ENCODE measurements at regions not wholly inside any gene's neighbourhood (a gene's known extent, or its start where the extent isn't known, plus 50 kb on each side); places are given as distances from the start of the nearest gene placed in this dataset.

GRCh38 chr17:70919241-70919640 lies 749.9 kb downstream of the KCNJ2 start:
- Mint-ChIP-seq H3K9me3 (peaks cover 63% of the 10 kb centered on the region), H3K27ac (no peak overlapping the region), H3K36me3 (peaks cover 50% of the 10 kb centered on the region), H3K4me1 (peaks cover 7% of the 10 kb centered on the region), H3K4me3 (no peak overlapping the region), H3K27me3 (ENCODE audit: low read depth) (peaks cover 4% of the 10 kb centered on the region; the same call in 1 of the 2 replicates)
- CTCF ChIA-PET, result no interaction called here
- DNase-seq (ENCODE audit: low spot score) (no peak), ATAC-seq (no peak)
- POLR2A ChIA-PET, result no interaction called here
- TF ChIP-seq IRF1 (CRISPR knock-in tag; IDR thresholded peaks at IDR 0.05) (no peak), ESRRA (CRISPR knock-in tag; IDR thresholded peaks at IDR 0.05; ENCODE audit: borderline replicate concordance) (no peak), PRRX2 (CRISPR knock-in tag; IDR thresholded peaks at IDR 0.05) (no peak), ZNF219 (CRISPR knock-in tag; IDR thresholded peaks at IDR 0.05; ENCODE audit: borderline replicate concordance) (no peak), HMGA2 (CRISPR knock-in tag; IDR thresholded peaks at IDR 0.05) (no peak), AFF4 (CRISPR knock-in tag; IDR thresholded peaks at IDR 0.05; ENCODE audit: borderline replicate concordance) (no peak), ERG (CRISPR knock-in tag; IDR thresholded peaks at IDR 0.05) (no peak), PREB (CRISPR knock-in tag; IDR thresholded peaks at IDR 0.05; ENCODE audit: borderline replicate concordance) (no peak), PRDM15 (CRISPR knock-in tag; IDR thresholded peaks at IDR 0.05) (no peak), NFATC4 (CRISPR knock-in tag; IDR thresholded peaks at IDR 0.05) (no peak), ZNF263 (CRISPR knock-in tag; IDR thresholded peaks at IDR 0.05; ENCODE audit: low read depth) (no peak), FOXJ3 (CRISPR knock-in tag; IDR thresholded peaks at IDR 0.05; ENCODE audit: borderline replicate concordance) (no peak), GTF2I (CRISPR knock-in tag; conservative IDR thresholded peaks at IDR 0.05) (no peak), OVOL2 (CRISPR knock-in tag; IDR thresholded peaks at IDR 0.05; ENCODE audit: borderline replicate concordance) (no peak)

- Mint-ChIP-seq H3K4me3 (no peak overlapping the region), H3K9me3 (peaks cover 57% of the 10 kb centered on the region), H3K27me3 (ENCODE audit: low read depth) (peaks cover 4% of the 10 kb centered on the region; the same call in 1 of the 2 replicates), H3K36me3 (peaks cover 48% of the 10 kb centered on the region), H3K4me1 (peaks cover 7% of the 10 kb centered on the region), H3K27ac (no peak overlapping the region)
- no peak for ATAC-seq
- POLR2A ChIA-PET, result no interaction called here
- DNase-seq (ENCODE audit: low spot score), result no peak
- TF ChIP-seq GTF2I (CRISPR knock-in tag; conservative IDR thresholded peaks at IDR 0.05), result no peak
- peak; percentile 93 for TF ChIP-seq HMGA2 (CRISPR knock-in tag; IDR thresholded peaks at IDR 0.05)
- CTCF ChIA-PET, result no interaction called here
These were observed 751.1 kb downstream of the KCNJ2 start for GRCh38 chr17:70920416-70920815.
